Activated T-cell treated with anti-CD3 and anti-CD28 coated beads, Interleukin-2, amount 50 U/mL, for 72 hours (primary cell): ENCODE measurements at regions not wholly inside any gene's neighbourhood (a gene's known extent, or its start where the extent isn't known, plus 50 kb on each side); places are given as distances from the start of the nearest gene placed in this dataset.

Experiments
- ATAC-seq, 2 donors: fragments of 150-1000 bp; cut with Tn5 transposase; replicated peaks in 1 of 2; 2 replicates each; pipeline ENCODE4 v1.10.0; 2021; ENCODE audit warnings: moderate library complexity in 2 of 2, mild to moderate bottlenecking in 1 of 2
- DNase-seq, 2 donors: peaks; one replicate each; pipeline ENCODE4 v3.0.0; 2021 to 2022; ENCODE audit warnings: mixed read lengths in 1 of 2
- H3K27ac Mint-ChIP-seq: one replicate; pipeline ENCODE4 v1.8.0; 2022; ENCODE audit warnings: mild to moderate bottlenecking, moderate library complexity, mixed read lengths
- H3K27me3 Mint-ChIP-seq: one replicate; pipeline ENCODE4 v1.8.0; 2022; ENCODE audit warnings: low read depth, mixed read lengths
- H3K36me3 Mint-ChIP-seq, 2 donors: one replicate each; pipeline ENCODE4 v1.8.0; 2022; ENCODE audit warnings: mixed read lengths in 2 of 2, mild to moderate bottlenecking in 1 of 2; ENCODE audit not compliant: insufficient read depth in 2 of 2
- H3K4me1 Mint-ChIP-seq: one replicate; pipeline ENCODE4 v1.8.0; 2022; ENCODE audit warnings: low read depth, mixed read lengths
- H3K4me3 Mint-ChIP-seq, 2 donors: one replicate each; pipeline ENCODE4 v1.8.0; 2022; ENCODE audit warnings: mild to moderate bottlenecking in 2 of 2, mixed read lengths in 2 of 2, moderate library complexity in 2 of 2
- H3K9me3 Mint-ChIP-seq, 2 donors: one replicate each; pipeline ENCODE4 v1.8.0; 2022; ENCODE audit warnings: mixed read lengths in 2 of 2

GRCh38 chr4:67371615-67372014 lies 173.7 kb downstream of the CENPC start:
- no peaks in the 10 kb centered on the region for H3K4me1 Mint-ChIP-seq
- no peaks in the 10 kb centered on the region for H3K36me3 Mint-ChIP-seq
- no peak overlapping the region for H3K4me3 Mint-ChIP-seq
- DNase-seq, result no peak
- no peaks in the 10 kb centered on the region for H3K9me3 Mint-ChIP-seq
- H3K27me3 Mint-ChIP-seq, result peaks cover 10% of the 10 kb centered on the region
- H3K27ac Mint-ChIP-seq, result no peak overlapping the region
- no peak for ATAC-seq

GRCh38 chr4:67366311-67366861 lies 178.9 kb downstream of the CENPC start:
- ATAC-seq (no peak), DNase-seq (no peak)
- H3K9me3 Mint-ChIP-seq, result peaks cover 2 to 4% of the 10 kb centered on the region in 2 donors
- no peaks in the 10 kb centered on the region for H3K4me1 Mint-ChIP-seq
- H3K36me3 Mint-ChIP-seq, result no peaks in the 10 kb centered on the region
- peaks cover 8% of the 10 kb centered on the region for H3K27me3 Mint-ChIP-seq
- H3K27ac Mint-ChIP-seq, result no peak overlapping the region
- no peak overlapping the region for H3K4me3 Mint-ChIP-seq

GRCh38 chr4:67365661-67366245 lies 179.6 kb downstream of the CENPC start:
- ATAC-seq (no peak), DNase-seq (no peak)
- H3K9me3 Mint-ChIP-seq, result peaks cover 2 to 4% of the 10 kb centered on the region in 2 donors
- no peaks in the 10 kb centered on the region for H3K36me3 Mint-ChIP-seq
- H3K4me1 Mint-ChIP-seq, result no peaks in the 10 kb centered on the region
- no peak overlapping the region for H3K4me3 Mint-ChIP-seq
- H3K27me3 Mint-ChIP-seq, result peaks cover 8% of the 10 kb centered on the region
- no peak overlapping the region for H3K27ac Mint-ChIP-seq

GRCh38 chr4:67355806-67356205 lies 189.5 kb downstream of the CENPC start:
- H3K4me1 Mint-ChIP-seq, result no peaks in the 10 kb centered on the region
- no peak overlapping the region for H3K27ac Mint-ChIP-seq
- peaks cover 0 to 2% of the 10 kb centered on the region in 2 donors for H3K9me3 Mint-ChIP-seq
- DNase-seq, result no peak
- H3K36me3 Mint-ChIP-seq, result no peaks in the 10 kb centered on the region
- H3K4me3 Mint-ChIP-seq, result no peak overlapping the region
- no peak for ATAC-seq
- peaks cover 7% of the 10 kb centered on the region for H3K27me3 Mint-ChIP-seq

- ATAC-seq, result no peak
- no peak for DNase-seq
- no peak overlapping the region for H3K27ac Mint-ChIP-seq
These were observed 198.6 kb downstream of the CENPC start for GRCh38 chr4:67346654-67347053.

GRCh38 chr4:67344594-67345380 lies 200.5 kb downstream of the CENPC start:
- H3K36me3 Mint-ChIP-seq, result no peaks in the 10 kb centered on the region
- peaks cover 7% of the 10 kb centered on the region for H3K27me3 Mint-ChIP-seq
- no peak overlapping the region for H3K4me3 Mint-ChIP-seq
- no peak for ATAC-seq
- no peaks in the 10 kb centered on the region for H3K9me3 Mint-ChIP-seq
- no peak for DNase-seq
- no peak overlapping the region for H3K27ac Mint-ChIP-seq
- no peaks in the 10 kb centered on the region for H3K4me1 Mint-ChIP-seq

More at GRCh38 chr4:67346654-67347053, 198.6 kb downstream of the CENPC start:
- H3K4me3 Mint-ChIP-seq, result no peak overlapping the region
- no peaks in the 10 kb centered on the region for H3K9me3 Mint-ChIP-seq
- H3K4me1 Mint-ChIP-seq, result no peaks in the 10 kb centered on the region
- H3K36me3 Mint-ChIP-seq, result no peaks in the 10 kb centered on the region
- H3K27me3 Mint-ChIP-seq, result peaks cover 7% of the 10 kb centered on the region

GRCh38 chr4:67343199-67343598 lies 202.1 kb downstream of the CENPC start:
- H3K27me3 Mint-ChIP-seq, result peaks cover 7% of the 10 kb centered on the region
- no peak overlapping the region for H3K27ac Mint-ChIP-seq
- H3K36me3 Mint-ChIP-seq, result no peaks in the 10 kb centered on the region
- no peaks in the 10 kb centered on the region for H3K9me3 Mint-ChIP-seq
- no peak for DNase-seq
- H3K4me1 Mint-ChIP-seq, result no peaks in the 10 kb centered on the region
- no peak overlapping the region for H3K4me3 Mint-ChIP-seq
- no peak for ATAC-seq

GRCh38 chr4:67342291-67342690 lies 203.0 kb downstream of the CENPC start:
- DNase-seq, result no peak
- no peak for ATAC-seq
- H3K36me3 Mint-ChIP-seq, result no peaks in the 10 kb centered on the region
- H3K9me3 Mint-ChIP-seq, result no peaks in the 10 kb centered on the region
- no peaks in the 10 kb centered on the region for H3K4me1 Mint-ChIP-seq
- H3K27me3 Mint-ChIP-seq, result peaks cover 7% of the 10 kb centered on the region
- no peak overlapping the region for H3K4me3 Mint-ChIP-seq
- H3K27ac Mint-ChIP-seq, result no peak overlapping the region

GRCh38 chr4:67333664-67334063 lies 211.6 kb downstream of the CENPC start:
- DNase-seq, result no peak
- no peaks in the 10 kb centered on the region for H3K36me3 Mint-ChIP-seq
- no peak overlapping the region for H3K4me3 Mint-ChIP-seq
- H3K27ac Mint-ChIP-seq, result no peak overlapping the region
- peaks cover 10% of the 10 kb centered on the region for H3K27me3 Mint-ChIP-seq
- H3K9me3 Mint-ChIP-seq, result no peaks in the 10 kb centered on the region
- ATAC-seq, result no peak
- no peaks in the 10 kb centered on the region for H3K4me1 Mint-ChIP-seq

- Mint-ChIP-seq H3K9me3 (no peaks in the 10 kb centered on the region), H3K27ac (no peak overlapping the region), H3K27me3 (peaks cover 19% of the 10 kb centered on the region), H3K36me3 (no peaks in the 10 kb centered on the region), H3K4me3 (no peak overlapping the region), H3K4me1 (no peaks in the 10 kb centered on the region)
- DNase-seq (no peak), ATAC-seq (no peak)
These were observed 212.7 kb downstream of the CENPC start for GRCh38 chr4:67332627-67333026.

GRCh38 chr4:67328393-67328792 lies 216.9 kb downstream of the CENPC start:
- no peaks in the 10 kb centered on the region for H3K9me3 Mint-ChIP-seq
- no peaks in the 10 kb centered on the region for H3K4me1 Mint-ChIP-seq
- no peak overlapping the region for H3K27ac Mint-ChIP-seq
- H3K4me3 Mint-ChIP-seq, result no peak overlapping the region
- ATAC-seq, result no peak
- peaks cover 23% of the 10 kb centered on the region for H3K27me3 Mint-ChIP-seq
- DNase-seq, result no peak
- H3K36me3 Mint-ChIP-seq, result no peaks in the 10 kb centered on the region

- no peak overlapping the region for H3K27ac Mint-ChIP-seq
These were observed 217.4 kb downstream of the CENPC start for GRCh38 chr4:67328018-67328278.

GRCh38 chr4:67327245-67328017 lies 217.9 kb downstream of the CENPC start:
- Mint-ChIP-seq H3K4me1 (no peaks in the 10 kb centered on the region), H3K27ac (no peak overlapping the region), H3K36me3 (no peaks in the 10 kb centered on the region), H3K9me3 (no peaks in the 10 kb centered on the region), H3K4me3 (no peak overlapping the region), H3K27me3 (peaks cover 20% of the 10 kb centered on the region)
- peak; percentile 42 to 56 for DNase-seq
- peak; percentile 51 to 54 for ATAC-seq

More at GRCh38 chr4:67328018-67328278, 217.4 kb downstream of the CENPC start:
- Mint-ChIP-seq H3K4me1 (no peaks in the 10 kb centered on the region), H3K27me3 (peaks cover 20% of the 10 kb centered on the region), H3K4me3 (no peak overlapping the region), H3K9me3 (no peaks in the 10 kb centered on the region), H3K36me3 (no peaks in the 10 kb centered on the region)
- no peak for ATAC-seq
- DNase-seq, result no peak
